ENCODE measurements at regions not wholly inside any gene's neighbourhood (a gene's known extent, or its start where the extent isn't known, plus 50 kb on each side); places are given as distances from the start of the nearest gene placed in this dataset.

GRCh38 chr13:103698000-103698399 is 631.8 kb upstream of the SLC10A2 start:
- Histone ChIP-seq H3K4me3 (ENCODE audit: low read depth, low read length, poor library complexity, severe bottlenecking) (no peak overlapping the region), H3K79me2 (ENCODE audit: insufficient read depth, low read depth, low read length) (no peaks in the 10 kb centered on the region), H4K20me1 (ENCODE audit: insufficient read depth, low read length) (no peaks in the 10 kb centered on the region), H3K9me3 (ENCODE audit: low read length) (no peaks in the 10 kb centered on the region), H3K27ac (ENCODE audit: low read depth, low read length, poor library complexity, severe bottlenecking) (no peak overlapping the region), H2AFZ (ENCODE audit: low read length) (no peak overlapping the region), H3K9me2 (ENCODE audit: insufficient read depth, low read length) (no peaks in the 10 kb centered on the region), H3K4me2 (ENCODE audit: low read length) (no peak overlapping the region), H3K36me3 (ENCODE audit: insufficient read depth, low read length) (no peaks in the 10 kb centered on the region), H3K4me1 (ENCODE audit: insufficient read depth, low read length, poor library complexity, severe bottlenecking) (no peaks in the 10 kb centered on the region)
- ChIA-PET CTCF (ENCODE audit: unreplicated experiment) (no interaction called here), POLR2A (no interaction called here)
- BruUV-seq (replicated peaks): no TSS peak
- TF ChIP-seq CTCF (conservative IDR thresholded peaks at IDR 0.05; ENCODE audit: low read length) (no peak), EZH2phosphoT487 (IDR thresholded peaks at IDR 0.05; ENCODE audit: borderline replicate concordance, low read depth, low read length) (no peak)
- no peak for DNase-seq (ENCODE audit: low spot score)
- intact Hi-C loops (cut with micrococcal nuclease; ENCODE audit: unreplicated experiment): no loop called here

GRCh38 chr13:103695320-103695719 is 629.1 kb upstream of the SLC10A2 start:
- no peaks in the 10 kb centered on the region for H3K36me3 ChIP-seq (ENCODE audit: insufficient read depth, low read length)
- ChIA-PET CTCF (ENCODE audit: unreplicated experiment) (no interaction called here), POLR2A (no interaction called here)
- DNase-seq (ENCODE audit: low spot score): no peak
- no peak overlapping the region for H3K27ac ChIP-seq (ENCODE audit: low read depth, low read length, poor library complexity, severe bottlenecking)
- no peak overlapping the region for H3K4me3 ChIP-seq (ENCODE audit: low read depth, low read length, poor library complexity, severe bottlenecking)
- no peak overlapping the region for H3K4me2 ChIP-seq (ENCODE audit: low read length)
- H2AFZ ChIP-seq (ENCODE audit: low read length): no peak overlapping the region
- H3K79me2 ChIP-seq (ENCODE audit: insufficient read depth, low read depth, low read length): no peaks in the 10 kb centered on the region
- BruUV-seq (replicated peaks): no TSS peak
- H3K9me3 ChIP-seq (ENCODE audit: low read length): no peaks in the 10 kb centered on the region
- no peaks in the 10 kb centered on the region for H3K4me1 ChIP-seq (ENCODE audit: insufficient read depth, low read length, poor library complexity, severe bottlenecking)
- TF ChIP-seq EZH2phosphoT487 (IDR thresholded peaks at IDR 0.05; ENCODE audit: borderline replicate concordance, low read depth, low read length) (no peak), CTCF (conservative IDR thresholded peaks at IDR 0.05; ENCODE audit: low read length) (no peak)
- no peaks in the 10 kb centered on the region for H3K9me2 ChIP-seq (ENCODE audit: insufficient read depth, low read length)
- intact Hi-C loops (cut with micrococcal nuclease; ENCODE audit: unreplicated experiment): no loop called here
- H4K20me1 ChIP-seq (ENCODE audit: insufficient read depth, low read length): no peaks in the 10 kb centered on the region

- Histone ChIP-seq H3K79me2 (ENCODE audit: insufficient read depth, low read depth, low read length) (no peaks in the 10 kb centered on the region), H3K27ac (ENCODE audit: low read depth, low read length, poor library complexity, severe bottlenecking) (no peak overlapping the region), H3K36me3 (ENCODE audit: insufficient read depth, low read length) (no peaks in the 10 kb centered on the region), H3K4me1 (ENCODE audit: insufficient read depth, low read length, poor library complexity, severe bottlenecking) (no peaks in the 10 kb centered on the region), H3K4me2 (ENCODE audit: low read length) (no peak overlapping the region), H3K9me2 (ENCODE audit: insufficient read depth, low read length) (no peaks in the 10 kb centered on the region), H3K4me3 (ENCODE audit: low read depth, low read length, poor library complexity, severe bottlenecking) (no peak overlapping the region), H2AFZ (ENCODE audit: low read length) (no peak overlapping the region), H4K20me1 (ENCODE audit: insufficient read depth, low read length) (no peaks in the 10 kb centered on the region), H3K9me3 (ENCODE audit: low read length) (no peaks in the 10 kb centered on the region)
- intact Hi-C loops (cut with micrococcal nuclease; ENCODE audit: unreplicated experiment): no loop called here
- ChIA-PET POLR2A (interaction anchor here (1.0 kb wide), 1 partner anchor 33 kb away, joined by 3 read pairs; no protein-coding TSS in a partner anchor), CTCF (ENCODE audit: unreplicated experiment) (no interaction called here)
- TF ChIP-seq CTCF (conservative IDR thresholded peaks at IDR 0.05; ENCODE audit: low read length) (no peak), EZH2phosphoT487 (IDR thresholded peaks at IDR 0.05; ENCODE audit: borderline replicate concordance, low read depth, low read length) (no peak)
- no peak for DNase-seq (ENCODE audit: low spot score)
- no TSS peak for BruUV-seq (replicated peaks)
Observed at GRCh38 chr13:103694471-103694870, 628.3 kb upstream of the SLC10A2 start.

Data from OCI-LY7 (cell line).